ENCODE measurements at regions not wholly inside any gene's neighbourhood (a gene's known extent, or its start where the extent isn't known, plus 50 kb on each side); places are given as distances from the start of the nearest gene placed in this dataset.
"Not testable (repeated sequence)": the region's sequence is repeated elsewhere in the genome, so short reads cannot be mapped to it uniquely, and the experiment has no call there.

GRCh38 chr1:149378462-149378861 is 96.4 kb upstream of the NBPF19 start:
- intact Hi-C loops (cut with micrococcal nuclease; ENCODE audit: unreplicated experiment); H3K4me3 ChIP-seq; BruUV-seq (replicated peaks); H3K27ac ChIP-seq (ENCODE audit: control insufficient read depth, insufficient read depth); H3K79me2 ChIP-seq (ENCODE audit: control insufficient read depth, insufficient read depth, low read length); H3K9ac ChIP-seq (ENCODE audit: control insufficient read depth, insufficient read depth, low read length); H4K20me1 ChIP-seq (ENCODE audit: control insufficient read depth, insufficient read depth); ATAC-seq; CTCF ChIA-PET; POLR2A ChIA-PET; SMC1A ChIA-PET (ENCODE audit: uncharacterized antibody, unreplicated experiment); in situ Hi-C loops (cut with MboI); RAD21 ChIA-PET (ENCODE audit: unreplicated experiment); H3K4me1 ChIP-seq (ENCODE audit: control insufficient read depth, insufficient read depth, low read length); H3K9me3 ChIP-seq (replicated peaks; ENCODE audit: control insufficient read depth, insufficient read depth, low read length); H3K4me2 ChIP-seq (ENCODE audit: control insufficient read depth, insufficient read depth); H3K36me3 ChIP-seq (ENCODE audit: control insufficient read depth in 2 of 2, insufficient read depth in 2 of 2, low read length in 1 of 2); H2AFZ ChIP-seq (ENCODE audit: control insufficient read depth, low read depth, low read length); H3K27me3 ChIP-seq (replicated peaks in 1 of 2; ENCODE audit: control insufficient read depth in 2 of 2, insufficient read depth in 2 of 2, low read length in 1 of 2); FAIRE-seq; DNase-seq (ENCODE audit: low read depth, low spot score): not testable (repeated sequence)
- no CpG with 5 or more reads among the region's 3 CpGs for WGBS (ENCODE audit: insufficient coverage, insufficient replicate concordance, low lambda C conversion rate, missing lambda C conversion rate)

- H2AFZ ChIP-seq (ENCODE audit: control insufficient read depth, low read depth, low read length) = peak overlapping the region; percentile 58
- WGBS (ENCODE audit: insufficient coverage, insufficient replicate concordance, low lambda C conversion rate, missing lambda C conversion rate) = under 1% methylated on average over 18 of the region's 69 CpGs
- H4K20me1 ChIP-seq (ENCODE audit: control insufficient read depth, insufficient read depth); BruUV-seq (replicated peaks); H3K9me3 ChIP-seq (replicated peaks; ENCODE audit: control insufficient read depth, insufficient read depth, low read length); POLR2A ChIA-PET; H3K27me3 ChIP-seq (replicated peaks in 1 of 2; ENCODE audit: control insufficient read depth in 2 of 2, insufficient read depth in 2 of 2, low read length in 1 of 2); SMC1A ChIA-PET (ENCODE audit: uncharacterized antibody, unreplicated experiment); H3K9ac ChIP-seq (ENCODE audit: control insufficient read depth, insufficient read depth, low read length); H3K27ac ChIP-seq (ENCODE audit: control insufficient read depth, insufficient read depth); H3K36me3 ChIP-seq (ENCODE audit: control insufficient read depth in 2 of 2, insufficient read depth in 2 of 2, low read length in 1 of 2); in situ Hi-C loops (cut with MboI); H3K79me2 ChIP-seq (ENCODE audit: control insufficient read depth, insufficient read depth, low read length); H3K4me2 ChIP-seq (ENCODE audit: control insufficient read depth, insufficient read depth); FAIRE-seq; RAD21 ChIA-PET (ENCODE audit: unreplicated experiment); DNase-seq (ENCODE audit: low read depth, low spot score); CTCF ChIA-PET; H3K4me1 ChIP-seq (ENCODE audit: control insufficient read depth, insufficient read depth, low read length); intact Hi-C loops (cut with micrococcal nuclease; ENCODE audit: unreplicated experiment): not testable (repeated sequence)
- peak; percentile 93 for ATAC-seq
- peak; percentile 25; the same call in 1 of the 2 replicates for TF ChIP-seq NR2F1 (conservative IDR thresholded peaks at IDR 0.05)
- peak; percentile 55 for TF ChIP-seq IKZF1 (conservative IDR thresholded peaks at IDR 0.05)
- TF ChIP-seq RELA (IDR thresholded peaks at IDR 0.05; ENCODE audit: borderline replicate concordance, partially characterized antibody) = peak; percentile 68
- TF ChIP-seq RELB (IDR thresholded peaks at IDR 0.05; ENCODE audit: low read depth) = peak; percentile 53
- peak; percentile 21 to 58; a peak in 2 of 4 replicates for TF ChIP-seq IKZF2 (IDR thresholded peaks at IDR 0.05)
- 0 out of 4 replicates have a peak, but pooled peaks of 1 of the 2 experiments have one; percentile 9 for TF ChIP-seq BHLHE40 (IDR thresholded peaks at IDR 0.05; ENCODE audit: borderline replicate concordance in 1 of 2, low read depth in 2 of 2, low read length in 1 of 2)
- peak; percentile 74 for TF ChIP-seq MLLT1 (IDR thresholded peaks at IDR 0.05)
- 0 out of 2 replicates have a peak, but pooled peaks have one; percentile 25 for TF ChIP-seq NKRF (conservative IDR thresholded peaks at IDR 0.05)
- peak; percentile 67 for TF ChIP-seq NBN (IDR thresholded peaks at IDR 0.05)
- peak overlapping the region; percentile 58; the same call in 1 of the 2 replicates for H3K4me3 ChIP-seq
Measured at GRCh38 chr1:149390173-149390926, 84.5 kb upstream of the NBPF19 start.

Measured in GM12878 (cell line).